Type B pancreatic cell (in vitro differentiated cells): ENCODE measurements at regions not wholly inside any gene's neighbourhood (a gene's known extent, or its start where the extent isn't known, plus 50 kb on each side); places are given as distances from the start of the nearest gene placed in this dataset.

Experiments used
- DNase-seq: peaks from one replicate; pipeline ENCODE4 v3.0.0; 2021; ENCODE audit warnings: mixed read lengths; ENCODE audit not compliant: unreplicated experiment; ENCODE audit errors: extremely low spot score
- H3K27ac Mint-ChIP-seq: 2 replicates; pipeline ENCODE4 v1.8.0; 2021; ENCODE audit warnings: mild to moderate bottlenecking, mixed read lengths
- H3K27me3 Mint-ChIP-seq: 2 replicates; pipeline ENCODE4 v1.8.0; 2021; ENCODE audit warnings: mixed read lengths
- H3K36me3 Mint-ChIP-seq: 2 replicates; pipeline ENCODE4 v1.8.0; 2021; ENCODE audit warnings: mixed read lengths
- H3K4me1 Mint-ChIP-seq: one replicate; pipeline ENCODE4 v1.8.0; 2021; ENCODE audit warnings: mixed read lengths; ENCODE audit not compliant: unreplicated experiment
- H3K4me3 Mint-ChIP-seq: 2 replicates; pipeline ENCODE4 v1.8.0; 2021; ENCODE audit warnings: mild to moderate bottlenecking, mixed read lengths
- H3K9me3 Mint-ChIP-seq: 2 replicates; pipeline ENCODE4 v1.8.0; 2021; ENCODE audit warnings: mixed read lengths
- CTCF ChIP-seq: fragments of 200-600 bp; sonication (generic); conservative IDR thresholded peaks from 2 replicates; pipeline ENCODE4 v1.5.0; 2021; ENCODE audit warnings: antibody characterized with exemption, mild to moderate bottlenecking

DNA sequence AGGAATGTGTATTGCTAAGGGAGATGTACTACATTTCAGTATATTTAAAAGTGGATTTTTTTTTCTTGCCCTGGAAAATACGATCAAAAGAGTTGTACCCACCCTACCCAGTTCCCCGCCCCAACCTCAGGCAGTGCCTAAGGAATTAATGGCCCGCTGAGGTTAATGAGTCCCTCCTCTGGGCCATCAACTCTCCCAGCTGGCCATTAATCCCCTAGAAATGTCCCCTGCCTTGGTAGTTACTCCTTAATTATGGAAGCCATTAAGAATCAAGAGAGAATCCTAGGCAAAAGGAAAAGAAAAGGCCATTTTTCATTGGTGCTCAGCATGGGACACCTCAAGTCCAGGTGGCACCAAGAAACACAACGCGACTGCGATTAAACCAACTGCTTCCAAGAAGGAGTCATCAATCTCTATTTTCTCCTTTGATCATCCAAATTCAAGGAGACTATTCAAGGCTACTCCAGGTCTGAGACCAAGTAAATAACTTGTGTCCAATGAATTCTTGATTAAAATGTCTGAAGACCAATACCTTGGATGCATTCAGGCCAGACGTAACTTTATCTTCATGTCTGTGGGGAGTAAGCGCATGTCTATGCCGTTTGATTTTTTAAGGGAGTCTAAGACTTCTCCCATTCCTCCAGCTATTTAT is 1962.2 kb upstream of the WWC1 start:
- no peaks in the 10 kb centered on the region for H3K36me3 Mint-ChIP-seq
- H3K4me1 Mint-ChIP-seq, result peaks cover 15% of the 10 kb centered on the region
- TF ChIP-seq CTCF, result no peak
- H3K27ac Mint-ChIP-seq, result no peak overlapping the region
- no peak for DNase-seq
- H3K4me3 Mint-ChIP-seq, result no peak overlapping the region
- peaks cover 7% of the 10 kb centered on the region for H3K9me3 Mint-ChIP-seq
- no peaks in the 10 kb centered on the region for H3K27me3 Mint-ChIP-seq

DNA sequence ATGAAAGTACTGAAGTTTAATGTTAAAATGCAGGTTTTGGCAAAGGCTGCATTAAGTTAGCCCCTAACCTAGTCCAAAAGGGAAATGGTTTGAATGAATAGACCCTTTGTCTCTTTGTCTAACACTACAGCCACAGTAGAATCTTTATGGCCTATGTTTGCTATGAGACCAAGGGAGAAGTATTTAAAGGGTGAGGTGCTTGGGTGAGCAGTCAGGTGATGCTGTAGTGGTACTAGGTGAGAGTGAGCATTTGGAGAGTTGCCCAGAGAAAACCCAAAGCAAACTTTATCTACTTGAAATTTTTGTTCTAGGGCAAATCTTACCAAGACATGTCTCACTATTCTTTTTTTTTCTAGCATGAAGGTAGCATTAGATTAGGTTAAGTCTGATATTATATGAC is 1961.4 kb upstream of the WWC1 start:
- peaks cover 9% of the 10 kb centered on the region for H3K9me3 Mint-ChIP-seq
- no peak overlapping the region for H3K27ac Mint-ChIP-seq
- no peak for TF ChIP-seq CTCF
- H3K4me1 Mint-ChIP-seq, result peaks cover 15% of the 10 kb centered on the region
- no peaks in the 10 kb centered on the region for H3K36me3 Mint-ChIP-seq
- H3K27me3 Mint-ChIP-seq, result no peaks in the 10 kb centered on the region
- no peak for DNase-seq
- no peak overlapping the region for H3K4me3 Mint-ChIP-seq

- DNase-seq, result no peak
- Mint-ChIP-seq H3K4me1 (peaks cover 12% of the 10 kb centered on the region), H3K9me3 (peaks cover 13% of the 10 kb centered on the region), H3K36me3 (no peaks in the 10 kb centered on the region), H3K4me3 (no peak overlapping the region), H3K27ac (no peak overlapping the region), H3K27me3 (peaks cover 1% of the 10 kb centered on the region)
- no peak for TF ChIP-seq CTCF
Measured at GRCh38 chr5:166331521-166331920, 1959.9 kb upstream of the WWC1 start.

GRCh38 chr5:166338801-166339200 is 1952.6 kb upstream of the WWC1 start:
- no peak overlapping the region for H3K4me3 Mint-ChIP-seq

GRCh38 chr5:166340039-166340438 is 1951.4 kb upstream of the WWC1 start:
- Mint-ChIP-seq H3K27me3 (peaks cover 9% of the 10 kb centered on the region), H3K36me3 (no peaks in the 10 kb centered on the region), H3K27ac (no peak overlapping the region), H3K9me3 (peaks cover 15% of the 10 kb centered on the region), H3K4me3 (no peak overlapping the region), H3K4me1 (peaks cover 5% of the 10 kb centered on the region)
- DNase-seq, result no peak
- TF ChIP-seq CTCF, result no peak

More at GRCh38 chr5:166338801-166339200, 1952.6 kb upstream of the WWC1 start:
- Mint-ChIP-seq H3K4me1 (peaks cover 2% of the 10 kb centered on the region), H3K9me3 (peaks cover 20% of the 10 kb centered on the region), H3K36me3 (no peaks in the 10 kb centered on the region), H3K27ac (no peak overlapping the region), H3K27me3 (peaks cover 9% of the 10 kb centered on the region)
- TF ChIP-seq CTCF, result no peak
- no peak for DNase-seq
